ENCODE measurements at regions not wholly inside any gene's neighbourhood (a gene's known extent, or its start where the extent isn't known, plus 50 kb on each side); places are given as distances from the start of the nearest gene placed in this dataset.

DNA sequence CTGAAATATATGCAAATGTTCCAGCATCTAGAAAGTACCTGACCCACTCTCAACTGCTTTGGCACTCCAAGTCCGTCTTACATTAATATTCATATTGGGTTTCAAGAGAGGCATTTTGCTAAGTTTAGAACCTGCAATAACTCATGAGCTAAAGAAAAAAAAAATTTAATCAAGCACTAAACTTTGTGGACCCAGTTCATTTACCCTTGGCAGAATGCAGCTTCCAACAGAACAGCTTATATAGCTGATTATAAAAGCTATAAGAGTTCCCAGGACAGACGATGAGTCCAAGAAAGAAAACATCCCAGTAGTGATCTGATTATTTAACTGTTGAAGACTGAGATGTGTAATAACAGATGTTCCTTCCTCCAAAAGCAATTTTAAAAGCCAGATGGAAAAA is 592.0 kb downstream of the KCNH5 start:
- H3K4me1 ChIP-seq (ENCODE audit: insufficient read depth, low read length), result no peaks in the 10 kb centered on the region
- H3K4me3 ChIP-seq (ENCODE audit: low read depth in 1 of 2, low read length in 2 of 2), result no peak overlapping the region
- no peaks in the 10 kb centered on the region for H3K27me3 ChIP-seq (ENCODE audit: insufficient read depth, low read length, poor library complexity)
- no peak overlapping the region for H3K4me2 ChIP-seq (ENCODE audit: insufficient read depth, low read length)
- no peaks in the 10 kb centered on the region for H3K36me3 ChIP-seq (ENCODE audit: insufficient read depth, low read length)
- H3K9ac ChIP-seq (ENCODE audit: low read depth, low read length), result no peak overlapping the region
- no peak overlapping the region for H2AFZ ChIP-seq (ENCODE audit: low read depth, low read length)
- no peaks in the 10 kb centered on the region for H4K20me1 ChIP-seq (ENCODE audit: insufficient read depth, low read length)
- TF ChIP-seq, protein P1, sequence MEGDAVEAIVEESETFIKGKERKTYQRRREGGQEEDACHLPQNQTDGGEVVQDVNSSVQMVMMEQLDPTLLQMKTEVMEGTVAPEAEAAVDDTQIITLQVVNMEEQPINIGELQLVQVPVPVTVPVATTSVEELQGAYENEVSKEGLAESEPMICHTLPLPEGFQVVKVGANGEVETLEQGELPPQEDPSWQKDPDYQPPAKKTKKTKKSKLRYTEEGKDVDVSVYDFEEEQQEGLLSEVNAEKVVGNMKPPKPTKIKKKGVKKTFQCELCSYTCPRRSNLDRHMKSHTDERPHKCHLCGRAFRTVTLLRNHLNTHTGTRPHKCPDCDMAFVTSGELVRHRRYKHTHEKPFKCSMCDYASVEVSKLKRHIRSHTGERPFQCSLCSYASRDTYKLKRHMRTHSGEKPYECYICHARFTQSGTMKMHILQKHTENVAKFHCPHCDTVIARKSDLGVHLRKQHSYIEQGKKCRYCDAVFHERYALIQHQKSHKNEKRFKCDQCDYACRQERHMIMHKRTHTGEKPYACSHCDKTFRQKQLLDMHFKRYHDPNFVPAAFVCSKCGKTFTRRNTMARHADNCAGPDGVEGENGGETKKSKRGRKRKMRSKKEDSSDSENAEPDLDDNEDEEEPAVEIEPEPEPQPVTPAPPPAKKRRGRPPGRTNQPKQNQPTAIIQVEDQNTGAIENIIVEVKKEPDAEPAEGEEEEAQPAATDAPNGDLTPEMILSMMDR (IDR thresholded peaks at IDR 0.05; ENCODE audit: borderline replicate concordance, extremely low read depth, low read length, poor library complexity, severe bottlenecking), result no peak
- TF ChIP-seq EZH2 (IDR thresholded peaks at IDR 0.05; ENCODE audit: borderline replicate concordance, low read depth, low read length, severe bottlenecking), result no peak
- no peaks in the 10 kb centered on the region for H3K79me2 ChIP-seq (ENCODE audit: insufficient read depth, low read length)
- no peak overlapping the region for H3K27ac ChIP-seq (ENCODE audit: low read length)
- H3K9me3 ChIP-seq (ENCODE audit: insufficient read depth, low read length, severe bottlenecking), result no peaks in the 10 kb centered on the region
- DNase-seq, result no peak
- ATAC-seq (ENCODE audit: insufficient read depth, low read depth), result no peak

DNA sequence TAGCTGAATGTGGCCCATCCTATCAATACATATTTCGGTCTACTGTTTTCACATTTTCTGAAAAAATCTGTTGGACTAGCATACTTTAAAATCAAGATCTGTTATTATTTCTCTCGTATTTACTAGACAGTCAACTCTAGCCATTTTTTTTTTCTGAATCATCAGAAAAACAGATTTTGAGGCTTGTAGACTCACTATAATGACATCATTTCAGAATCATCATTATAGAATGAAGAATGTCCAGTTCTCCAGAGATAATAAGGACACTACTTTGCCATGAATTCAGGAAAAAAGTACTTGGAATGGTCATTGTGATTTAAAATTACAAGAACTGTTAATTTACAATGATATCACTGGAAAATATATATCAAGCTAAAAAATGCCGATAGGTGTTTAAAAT is 589.8 kb downstream of the KCNH5 start:
- no peak overlapping the region for H3K4me2 ChIP-seq (ENCODE audit: insufficient read depth, low read length)

GRCh38 chr14:62462988-62463387 is 582.3 kb downstream of the KCNH5 start:
- H3K27ac ChIP-seq (ENCODE audit: low read length), result no peak overlapping the region
- no peaks in the 10 kb centered on the region for H3K4me1 ChIP-seq (ENCODE audit: insufficient read depth, low read length)
- no peaks in the 10 kb centered on the region for H3K36me3 ChIP-seq (ENCODE audit: insufficient read depth, low read length)
- H3K4me2 ChIP-seq (ENCODE audit: insufficient read depth, low read length), result no peak overlapping the region
- no peak overlapping the region for H3K4me3 ChIP-seq (ENCODE audit: low read depth in 1 of 2, low read length in 2 of 2)
- no peaks in the 10 kb centered on the region for H3K27me3 ChIP-seq (ENCODE audit: insufficient read depth, low read length, poor library complexity)
- no peak overlapping the region for H2AFZ ChIP-seq (ENCODE audit: low read depth, low read length)
- ATAC-seq (ENCODE audit: insufficient read depth, low read depth) (no peak), DNase-seq (no peak)
- H3K79me2 ChIP-seq (ENCODE audit: insufficient read depth, low read length), result no peaks in the 10 kb centered on the region
- H3K9ac ChIP-seq (ENCODE audit: low read depth, low read length), result no peak overlapping the region
- no peaks in the 10 kb centered on the region for H4K20me1 ChIP-seq (ENCODE audit: insufficient read depth, low read length)
- H3K9me3 ChIP-seq (ENCODE audit: insufficient read depth, low read length, severe bottlenecking), result no peaks in the 10 kb centered on the region
- TF ChIP-seq, protein P1 (IDR thresholded peaks at IDR 0.05; ENCODE audit: borderline replicate concordance, extremely low read depth, low read length, poor library complexity, severe bottlenecking), result no peak
- TF ChIP-seq EZH2 (IDR thresholded peaks at IDR 0.05; ENCODE audit: borderline replicate concordance, low read depth, low read length, severe bottlenecking), result no peak

More for the DNA sequence above, 589.8 kb downstream of the KCNH5 start:
- no peaks in the 10 kb centered on the region for H3K4me1 ChIP-seq (ENCODE audit: insufficient read depth, low read length)
- H3K9ac ChIP-seq (ENCODE audit: low read depth, low read length), result no peak overlapping the region
- no peak overlapping the region for H3K4me3 ChIP-seq (ENCODE audit: low read depth in 1 of 2, low read length in 2 of 2)
- no peak for ATAC-seq (ENCODE audit: insufficient read depth, low read depth)
- no peaks in the 10 kb centered on the region for H3K36me3 ChIP-seq (ENCODE audit: insufficient read depth, low read length)
- no peak for DNase-seq
- no peak overlapping the region for H3K27ac ChIP-seq (ENCODE audit: low read length)
- H3K9me3 ChIP-seq (ENCODE audit: insufficient read depth, low read length, severe bottlenecking), result no peaks in the 10 kb centered on the region
- no peak overlapping the region for H2AFZ ChIP-seq (ENCODE audit: low read depth, low read length)
- no peak for TF ChIP-seq EZH2 (IDR thresholded peaks at IDR 0.05; ENCODE audit: borderline replicate concordance, low read depth, low read length, severe bottlenecking)
- TF ChIP-seq, protein P1 (IDR thresholded peaks at IDR 0.05; ENCODE audit: borderline replicate concordance, extremely low read depth, low read length, poor library complexity, severe bottlenecking), result no peak
- no peaks in the 10 kb centered on the region for H3K27me3 ChIP-seq (ENCODE audit: insufficient read depth, low read length, poor library complexity)
- H4K20me1 ChIP-seq (ENCODE audit: insufficient read depth, low read length), result no peaks in the 10 kb centered on the region
- no peaks in the 10 kb centered on the region for H3K79me2 ChIP-seq (ENCODE audit: insufficient read depth, low read length)

- Histone ChIP-seq H4K20me1 (ENCODE audit: insufficient read depth, low read length) (no peaks in the 10 kb centered on the region), H2AFZ (ENCODE audit: low read depth, low read length) (no peak overlapping the region), H3K27ac (ENCODE audit: low read length) (no peak overlapping the region), H3K9me3 (ENCODE audit: insufficient read depth, low read length, severe bottlenecking) (no peaks in the 10 kb centered on the region), H3K79me2 (ENCODE audit: insufficient read depth, low read length) (no peaks in the 10 kb centered on the region), H3K27me3 (ENCODE audit: insufficient read depth, low read length, poor library complexity) (no peaks in the 10 kb centered on the region), H3K9ac (ENCODE audit: low read depth, low read length) (no peak overlapping the region), H3K4me2 (ENCODE audit: insufficient read depth, low read length) (no peak overlapping the region), H3K36me3 (ENCODE audit: insufficient read depth, low read length) (no peaks in the 10 kb centered on the region), H3K4me1 (ENCODE audit: insufficient read depth, low read length) (no peaks in the 10 kb centered on the region), H3K4me3 (ENCODE audit: low read depth in 1 of 2, low read length in 2 of 2) (no peak overlapping the region)
- no peak for DNase-seq
- ATAC-seq (ENCODE audit: insufficient read depth, low read depth), result no peak
- TF ChIP-seq EZH2 (IDR thresholded peaks at IDR 0.05; ENCODE audit: borderline replicate concordance, low read depth, low read length, severe bottlenecking), result no peak
- TF ChIP-seq, protein P1 (IDR thresholded peaks at IDR 0.05; ENCODE audit: borderline replicate concordance, extremely low read depth, low read length, poor library complexity, severe bottlenecking), result no peak
These were observed 576.3 kb downstream of the KCNH5 start for GRCh38 chr14:62468946-62469345.
